Prostate gland (tissue), 2 donors: ENCODE measurements at regions not wholly inside any gene's neighbourhood (a gene's known extent, or its start where the extent isn't known, plus 50 kb on each side); places are given as distances from the start of the nearest gene placed in this dataset.

Experiments
- DNase-seq: peaks from one replicate; pipeline ENCODE4 v3.0.0-alpha.2; 2019; ENCODE audit warnings: low spot score
- H3K27ac ChIP-seq, 2 donors: fragments of 200-600 bp; sonication (generic); 2 replicates each; pipeline ENCODE4 v1.5.1; 2017 to 2019
- H3K27me3 ChIP-seq: fragments of 200-600 bp; sonication (generic); replicated peaks from 2 replicates; pipeline ENCODE4 v1.5.1; 2019; ENCODE audit not compliant: insufficient read depth
- H3K36me3 ChIP-seq, 2 donors: fragments of 200-600 bp; sonication (generic); 1 replicate in 1 of 2; 2 replicates in 1 of 2; pipeline versions ENCODE4 v1.5.1 to v1.8.1; 2017 to 2019
- H3K4me1 ChIP-seq: fragments of 200-600 bp; sonication (generic); replicated peaks from 2 replicates; pipeline ENCODE4 v1.5.1; 2019
- H3K4me3 ChIP-seq, 2 donors: fragments of 200-600 bp; sonication (generic); 2 replicates each; pipeline ENCODE4 v1.5.1; 2017 to 2019
- H3K9me3 ChIP-seq: fragments of 200-600 bp; sonication (generic); 2 replicates; pipeline ENCODE4 v1.5.1; 2017
- POLR2A ChIP-seq: fragments of 450-650 bp; IDR thresholded peaks from one replicate; pipeline ENCODE4 v1.6.1; 2016; ENCODE audit warnings: antibody characterized with exemption, mild to moderate bottlenecking
- POLR2AphosphoS5 ChIP-seq: sonication (generic); formaldehyde crosslinking; IDR thresholded peaks from one replicate; pipeline ENCODE4 v1.6.1; 2017; ENCODE audit warnings: antibody characterized with exemption
- WGBS: methylation state at CpG from one replicate; pipeline ENCODE4 v1.1.5; 2018; 5-methylcytosine and 5-hydroxymethylcytosine counted together
- intact Hi-C: fragments of 100-400 bp; cut with DNase I; formaldehyde crosslinking; loops from one replicate; pipeline ENCODE4 v1.14.2; 2022
- TF ChIP-seq, protein P1 (sequence below), 4 experiments: fragments of 200-600 bp in 2 of 4; fragments of 450-650 bp in 2 of 4; sonication (generic) in 2 of 4; IDR thresholded peaks; 1 replicate in 3 of 4; 2 replicates in 1 of 4; pipeline ENCODE4 v1.5.1; 2016 to 2019; ENCODE audit warnings: antibody characterized with exemption in 4 of 4, mild to moderate bottlenecking in 2 of 4, moderate library complexity in 2 of 4

DNA sequence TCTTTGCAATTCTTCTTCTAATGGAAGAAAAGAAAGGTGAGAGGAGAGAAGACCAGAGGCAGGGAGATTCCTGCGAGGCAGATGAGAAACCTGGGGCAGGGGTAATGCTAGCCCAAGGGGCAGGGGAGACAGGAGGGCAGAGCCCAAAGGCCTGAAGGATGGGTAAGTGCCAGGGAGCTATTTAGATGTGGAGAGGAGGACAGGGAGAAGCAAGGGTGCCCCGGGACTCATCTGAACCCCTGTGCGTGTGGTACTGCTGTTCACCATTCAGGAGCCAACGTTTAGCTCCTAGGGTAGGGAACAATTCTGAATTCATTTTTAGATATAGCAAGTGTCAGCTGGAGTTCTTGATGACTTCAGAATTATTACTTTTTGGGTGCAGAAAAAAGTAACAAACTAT lies 122.7 kb upstream of the ALDH1B1 start:
- no peaks in the 10 kb centered on the region for H3K27me3 ChIP-seq
- intact Hi-C loops, result loop anchor here (10.0 kb wide), 1 partner anchor 355 kb away; no protein-coding TSS in a partner anchor
- no peak for TF ChIP-seq POLR2A
- TF ChIP-seq, protein P1, sequence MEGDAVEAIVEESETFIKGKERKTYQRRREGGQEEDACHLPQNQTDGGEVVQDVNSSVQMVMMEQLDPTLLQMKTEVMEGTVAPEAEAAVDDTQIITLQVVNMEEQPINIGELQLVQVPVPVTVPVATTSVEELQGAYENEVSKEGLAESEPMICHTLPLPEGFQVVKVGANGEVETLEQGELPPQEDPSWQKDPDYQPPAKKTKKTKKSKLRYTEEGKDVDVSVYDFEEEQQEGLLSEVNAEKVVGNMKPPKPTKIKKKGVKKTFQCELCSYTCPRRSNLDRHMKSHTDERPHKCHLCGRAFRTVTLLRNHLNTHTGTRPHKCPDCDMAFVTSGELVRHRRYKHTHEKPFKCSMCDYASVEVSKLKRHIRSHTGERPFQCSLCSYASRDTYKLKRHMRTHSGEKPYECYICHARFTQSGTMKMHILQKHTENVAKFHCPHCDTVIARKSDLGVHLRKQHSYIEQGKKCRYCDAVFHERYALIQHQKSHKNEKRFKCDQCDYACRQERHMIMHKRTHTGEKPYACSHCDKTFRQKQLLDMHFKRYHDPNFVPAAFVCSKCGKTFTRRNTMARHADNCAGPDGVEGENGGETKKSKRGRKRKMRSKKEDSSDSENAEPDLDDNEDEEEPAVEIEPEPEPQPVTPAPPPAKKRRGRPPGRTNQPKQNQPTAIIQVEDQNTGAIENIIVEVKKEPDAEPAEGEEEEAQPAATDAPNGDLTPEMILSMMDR (IDR thresholded peaks at IDR 0.05), result no peak
- TF ChIP-seq POLR2AphosphoS5, result no peak
- no peaks in the 10 kb centered on the region for H3K36me3 ChIP-seq
- no peaks in the 10 kb centered on the region for H3K9me3 ChIP-seq
- 77% methylated on average over 4 of the region's 4 CpGs for WGBS
- H3K4me3 ChIP-seq, result no peak overlapping the region
- H3K27ac ChIP-seq, result no peak overlapping the region
- no peak for DNase-seq
- H3K4me1 ChIP-seq, result no peaks in the 10 kb centered on the region

DNA sequence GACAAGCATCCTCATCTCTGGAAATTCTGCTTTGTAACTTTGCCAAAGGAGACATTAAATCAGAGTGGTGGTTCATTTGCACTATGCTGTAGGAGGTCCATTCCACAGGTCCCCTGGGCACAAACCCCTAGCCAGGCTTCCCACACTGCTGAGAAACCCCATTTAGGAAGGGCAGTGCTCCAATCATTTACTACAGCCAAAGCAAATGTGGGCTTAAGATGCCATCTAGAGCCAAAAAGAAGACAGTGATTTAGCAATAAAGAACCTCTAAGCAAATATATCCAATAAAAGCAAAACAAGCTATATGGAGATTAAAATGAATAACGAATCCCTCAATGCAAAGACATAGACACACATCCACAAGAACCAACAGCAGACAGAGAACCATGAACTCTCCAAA lies 129.0 kb upstream of the ALDH1B1 start:
- 27% methylated on average over 1 of the region's 1 CpG for WGBS
- H3K4me3 ChIP-seq, result no peak overlapping the region
- no peaks in the 10 kb centered on the region for H3K9me3 ChIP-seq
- H3K27ac ChIP-seq, result no peak overlapping the region
- H3K4me1 ChIP-seq, result no peaks in the 10 kb centered on the region
- no peak for DNase-seq
- intact Hi-C loops, result loop anchor here (10.0 kb wide), 1 partner anchor 349 kb away; no protein-coding TSS in a partner anchor
- no peaks in the 10 kb centered on the region for H3K27me3 ChIP-seq
- H3K36me3 ChIP-seq, result no peaks in the 10 kb centered on the region
- no peak for TF ChIP-seq POLR2AphosphoS5
- TF ChIP-seq, protein P1 (IDR thresholded peaks at IDR 0.05), result peak in 2 of 4 experiments; percentile 32 to 37

DNA sequence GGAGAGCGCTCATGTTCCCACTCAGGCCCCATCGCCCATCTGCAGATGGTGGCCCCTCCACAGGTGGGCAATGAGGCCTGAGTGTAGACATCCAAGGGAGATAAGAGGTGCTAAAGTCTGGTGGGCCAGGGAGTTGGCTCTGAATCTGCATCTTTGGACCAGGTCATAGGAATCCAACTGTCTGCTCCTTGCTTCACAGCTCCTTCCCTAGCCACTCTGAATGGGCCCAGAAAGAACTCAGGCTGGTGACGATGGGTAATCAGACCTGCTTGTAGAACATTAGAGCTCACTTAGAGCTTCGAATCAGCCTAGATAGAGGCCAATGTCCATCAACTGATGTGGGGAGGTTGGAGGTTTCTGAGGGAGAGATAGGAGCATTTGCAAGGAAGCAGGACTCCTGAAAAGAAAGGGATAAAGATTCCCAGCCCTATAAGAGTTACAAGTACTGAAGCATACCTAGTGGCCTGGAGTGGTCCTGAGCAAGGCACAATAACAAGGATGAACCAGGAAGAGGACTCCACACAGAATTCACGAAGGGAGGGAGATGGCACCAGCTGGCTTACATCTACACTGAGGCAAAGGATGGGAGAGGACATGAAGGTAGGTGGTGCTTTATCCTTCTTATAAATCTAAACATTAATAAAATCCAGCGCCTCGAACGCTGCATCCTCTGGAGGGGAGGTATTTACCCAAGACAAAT lies 132.8 kb upstream of the ALDH1B1 start:
- H3K36me3 ChIP-seq, result no peaks in the 10 kb centered on the region
- H3K4me1 ChIP-seq, result no peaks in the 10 kb centered on the region
- no peak for DNase-seq
- TF ChIP-seq POLR2A (no peak), POLR2AphosphoS5 (no peak)
- TF ChIP-seq, protein P1 (IDR thresholded peaks at IDR 0.05), result no peak
- intact Hi-C loops, result loop anchor here (10.0 kb wide), 1 partner anchor 345 kb away; no protein-coding TSS in a partner anchor
- 83% methylated on average over 8 of the region's 8 CpGs for WGBS
- no peaks in the 10 kb centered on the region for H3K27me3 ChIP-seq
- no peak overlapping the region for H3K27ac ChIP-seq
- no peaks in the 10 kb centered on the region for H3K9me3 ChIP-seq
- no peak overlapping the region for H3K4me3 ChIP-seq

DNA sequence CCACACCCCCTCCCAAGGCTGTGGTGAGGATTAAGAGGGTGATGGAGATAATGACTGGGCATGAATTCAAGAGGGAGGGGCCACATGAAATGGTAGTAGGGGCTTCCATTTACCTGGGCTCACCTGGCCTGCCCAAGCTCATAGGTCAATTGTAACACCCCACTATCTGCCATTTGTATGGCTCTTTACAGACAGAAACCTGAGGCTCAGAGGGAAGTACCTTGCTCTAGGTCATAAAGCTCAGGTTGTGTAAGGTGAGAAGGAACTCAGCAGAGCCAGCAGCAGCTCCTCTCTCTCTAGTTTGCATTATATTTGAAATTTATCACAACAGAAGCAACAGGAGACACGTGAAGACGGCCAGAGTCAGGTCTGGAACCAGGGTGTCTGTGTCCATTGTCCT lies 133.4 kb upstream of the ALDH1B1 start:
- intact Hi-C loops, result no loop called here
- TF ChIP-seq, protein P1 (IDR thresholded peaks at IDR 0.05), result no peak
- no peak for TF ChIP-seq POLR2AphosphoS5
- TF ChIP-seq POLR2A, result no peak
- no peak for DNase-seq
- Histone ChIP-seq H3K9me3 (no peaks in the 10 kb centered on the region), H3K27ac (no peak overlapping the region), H3K4me3 (no peak overlapping the region), H3K4me1 (no peaks in the 10 kb centered on the region), H3K36me3 (no peaks in the 10 kb centered on the region), H3K27me3 (no peaks in the 10 kb centered on the region)
- WGBS, result 83% methylated on average over 2 of the region's 2 CpGs

DNA sequence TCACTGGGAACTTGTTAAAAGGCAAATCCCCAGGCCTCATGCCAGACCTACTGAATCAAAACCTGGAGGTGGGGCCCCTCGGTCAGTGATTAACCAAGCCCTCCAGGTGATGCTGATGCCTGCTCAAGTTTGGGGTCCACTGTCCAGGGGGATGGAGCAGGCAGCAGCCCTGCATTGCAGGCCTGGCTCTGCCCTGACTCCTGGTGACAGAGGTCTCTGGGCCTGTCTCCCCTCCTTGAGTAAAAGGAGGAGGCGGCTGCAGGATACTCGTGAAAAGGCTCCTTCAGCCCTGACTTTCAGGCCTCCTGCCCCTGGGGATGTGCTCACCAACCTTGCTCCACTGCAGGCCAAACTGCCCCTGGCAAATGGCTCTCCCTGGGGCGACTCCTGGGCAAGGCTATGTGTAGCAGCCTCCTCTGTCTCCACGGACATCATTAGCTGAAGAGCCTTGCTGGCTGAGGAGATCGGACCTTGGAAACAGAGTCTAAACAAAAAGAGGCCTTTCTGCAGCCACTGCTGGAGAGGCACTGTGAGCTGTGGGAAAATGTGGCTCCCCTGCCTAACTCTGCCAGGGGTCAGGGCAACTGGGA lies 134.8 kb upstream of the ALDH1B1 start:
- Histone ChIP-seq H3K4me3 (no peak overlapping the region), H3K4me1 (no peaks in the 10 kb centered on the region), H3K36me3 (no peaks in the 10 kb centered on the region), H3K9me3 (no peaks in the 10 kb centered on the region), H3K27me3 (no peaks in the 10 kb centered on the region), H3K27ac (no peak overlapping the region)
- intact Hi-C loops, result no loop called here
- 93% methylated on average over 6 of the region's 6 CpGs for whole genome bisulfite sequencing
- DNase-seq, result no peak
- no peak for TF ChIP-seq POLR2AphosphoS5
- no peak for TF ChIP-seq POLR2A
- TF ChIP-seq, protein P1 (IDR thresholded peaks at IDR 0.05), result no peak
